ENCODE measurements at regions not wholly inside any gene's neighbourhood (a gene's known extent, or its start where the extent isn't known, plus 50 kb on each side); places are given as distances from the start of the nearest gene placed in this dataset.
"Not testable (repeated sequence)": the region's sequence is repeated elsewhere in the genome, so short reads cannot be mapped to it uniquely, and the experiment has no call there.

DNA sequence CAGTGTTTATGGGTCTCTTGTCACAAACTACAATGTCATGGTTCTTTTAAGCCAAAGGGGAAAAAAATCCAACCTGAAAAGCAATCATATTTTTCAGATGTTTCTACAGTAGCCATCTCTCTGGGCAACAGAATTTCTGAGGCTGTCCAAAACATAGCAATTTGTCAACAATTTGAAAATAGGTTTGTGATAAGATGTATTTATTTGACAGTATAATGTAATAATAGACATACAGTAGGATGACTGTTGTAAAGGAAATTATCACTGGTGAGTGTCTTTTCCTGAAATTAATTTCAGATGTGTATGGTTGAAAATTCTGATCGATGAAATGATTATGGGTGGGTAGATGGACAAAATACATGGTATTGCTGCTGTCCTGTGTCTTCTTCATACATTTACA, 1230.1 kb upstream of the CDH2 start:
- no peak for DNase-seq (ENCODE audit: low read depth in 1 of 2, low spot score in 2 of 2)
- H3K27me3 ChIP-seq (replicated peaks): no peaks in the 10 kb centered on the region
- no peak overlapping the region for H3K4me3 ChIP-seq
- H3K36me3 ChIP-seq: no peaks in the 10 kb centered on the region
- H3K9me3 ChIP-seq (replicated peaks): no peaks in the 10 kb centered on the region
- H3K4me1 ChIP-seq (replicated peaks): no peaks in the 10 kb centered on the region
- no peak overlapping the region for H3K27ac ChIP-seq

GRCh38 chr18:29397536-29397935, 1220.6 kb upstream of the CDH2 start:
- H3K4me3 ChIP-seq: no peak overlapping the region
- no peaks in the 10 kb centered on the region for H3K36me3 ChIP-seq
- H3K9me3 ChIP-seq (replicated peaks): no peaks in the 10 kb centered on the region
- no peak for DNase-seq (ENCODE audit: low read depth in 1 of 2, low spot score in 2 of 2)
- H3K27ac ChIP-seq: no peak overlapping the region
- no peaks in the 10 kb centered on the region for H3K27me3 ChIP-seq (replicated peaks)
- no peaks in the 10 kb centered on the region for H3K4me1 ChIP-seq (replicated peaks)

GRCh38 chr18:29383311-29384273, 1206.7 kb upstream of the CDH2 start:
- no peaks in the 10 kb centered on the region for H3K9me3 ChIP-seq (replicated peaks)
- no peak overlapping the region for H3K4me3 ChIP-seq
- no peaks in the 10 kb centered on the region for H3K27me3 ChIP-seq (replicated peaks)
- no peak overlapping the region for H3K27ac ChIP-seq
- no peaks in the 10 kb centered on the region for H3K36me3 ChIP-seq
- DNase-seq (ENCODE audit: low read depth in 1 of 2, low spot score in 2 of 2): no peak
- no peaks in the 10 kb centered on the region for H3K4me1 ChIP-seq (replicated peaks)

- Histone ChIP-seq H3K27me3 (replicated peaks) (no peaks in the 10 kb centered on the region), H3K4me1 (replicated peaks) (no peaks in the 10 kb centered on the region), H3K27ac (no peak overlapping the region), H3K9me3 (replicated peaks) (no peaks in the 10 kb centered on the region), H3K4me3 (no peak overlapping the region), H3K36me3 (no peaks in the 10 kb centered on the region)
- no peak for DNase-seq (ENCODE audit: low read depth in 1 of 2, low spot score in 2 of 2)
Measured at GRCh38 chr18:29378651-29379136, 1201.8 kb upstream of the CDH2 start.

DNA sequence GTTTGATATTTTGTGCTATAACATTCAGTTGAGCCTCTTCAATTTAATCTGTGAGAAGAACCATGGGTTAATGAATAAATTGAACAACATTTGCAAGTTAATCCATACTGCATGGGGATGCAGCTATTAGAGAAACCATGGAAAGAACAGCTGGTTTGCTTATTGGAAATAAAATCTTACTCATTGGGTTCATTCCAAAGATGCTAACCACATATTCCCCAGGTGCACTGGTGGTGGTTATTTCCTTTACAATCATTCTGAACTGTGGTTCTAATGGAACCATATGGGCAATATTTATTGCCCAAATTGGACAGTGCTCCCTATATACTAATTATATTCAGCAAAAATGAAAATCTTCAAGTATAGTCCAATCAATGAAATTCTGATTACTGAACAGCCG, 1200.4 kb upstream of the CDH2 start:
- no peak for DNase-seq (ENCODE audit: low read depth in 1 of 2, low spot score in 2 of 2)
- no peak overlapping the region for H3K4me3 ChIP-seq
- H3K36me3 ChIP-seq: no peaks in the 10 kb centered on the region
- H3K9me3 ChIP-seq (replicated peaks): no peaks in the 10 kb centered on the region
- no peaks in the 10 kb centered on the region for H3K4me1 ChIP-seq (replicated peaks)
- no peak overlapping the region for H3K27ac ChIP-seq
- H3K27me3 ChIP-seq (replicated peaks): no peaks in the 10 kb centered on the region

GRCh38 chr18:29373000-29373399, 1196.1 kb upstream of the CDH2 start:
- H3K9me3 ChIP-seq (replicated peaks): no peaks in the 10 kb centered on the region
- no peaks in the 10 kb centered on the region for H3K27me3 ChIP-seq (replicated peaks)
- H3K27ac ChIP-seq: no peak overlapping the region
- no peak for DNase-seq (ENCODE audit: low read depth in 1 of 2, low spot score in 2 of 2)
- H3K36me3 ChIP-seq: no peaks in the 10 kb centered on the region
- H3K4me3 ChIP-seq: no peak overlapping the region
- H3K4me1 ChIP-seq (replicated peaks): no peaks in the 10 kb centered on the region

GRCh38 chr18:29361843-29362242, 1184.9 kb upstream of the CDH2 start:
- no peaks in the 10 kb centered on the region for H3K27me3 ChIP-seq (replicated peaks)
- H3K27ac ChIP-seq: no peak overlapping the region
- no peaks in the 10 kb centered on the region for H3K36me3 ChIP-seq
- no peaks in the 10 kb centered on the region for H3K4me1 ChIP-seq (replicated peaks)
- H3K9me3 ChIP-seq (replicated peaks): no peaks in the 10 kb centered on the region
- H3K4me3 ChIP-seq: no peak overlapping the region
- DNase-seq (ENCODE audit: low read depth in 1 of 2, low spot score in 2 of 2): no peak

DNA sequence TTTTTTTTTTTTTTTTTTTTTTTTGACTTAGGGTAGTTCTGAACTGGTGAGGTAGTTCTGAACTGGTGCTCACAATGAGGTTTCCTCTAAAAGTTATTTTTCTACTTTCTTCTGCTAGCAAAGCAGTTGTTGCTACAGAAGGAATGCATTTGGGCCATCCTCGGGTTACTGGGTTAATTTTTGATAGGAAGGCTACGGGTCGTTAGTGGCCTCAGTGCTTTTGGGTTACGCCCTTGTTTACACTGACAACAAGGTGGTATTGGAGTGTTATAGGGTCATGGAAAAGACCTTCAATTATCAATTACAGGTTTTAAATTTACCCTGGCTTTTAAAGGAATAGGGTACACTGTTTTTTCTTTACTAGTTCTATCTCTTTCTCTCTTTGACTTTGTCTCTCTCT, 1183.7 kb upstream of the CDH2 start:
- H3K27me3 ChIP-seq (replicated peaks); H3K36me3 ChIP-seq; DNase-seq (ENCODE audit: low read depth in 1 of 2, low spot score in 2 of 2); H3K4me3 ChIP-seq; H3K4me1 ChIP-seq (replicated peaks); H3K27ac ChIP-seq; H3K9me3 ChIP-seq (replicated peaks): not testable (repeated sequence)

DNA sequence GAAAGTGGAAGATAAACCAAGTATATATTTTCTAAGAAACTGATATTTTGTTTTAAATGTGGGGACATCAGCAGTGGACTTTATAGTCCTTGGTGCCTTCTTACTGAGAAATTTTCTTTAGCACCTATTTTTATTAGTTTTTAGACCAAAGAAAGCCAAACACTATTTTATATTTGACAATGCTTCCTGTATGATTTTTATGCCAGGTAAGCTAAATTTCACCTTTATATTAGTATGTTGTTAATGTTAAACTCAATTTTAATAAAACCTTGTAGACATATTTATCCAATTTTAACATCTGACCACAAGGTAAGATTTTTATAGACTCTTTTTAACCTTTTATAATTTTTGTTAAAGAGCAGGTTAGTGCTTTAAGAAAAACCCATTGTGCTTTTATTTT, 1182.3 kb upstream of the CDH2 start:
- not testable (repeated sequence) for H3K4me3 ChIP-seq; H3K36me3 ChIP-seq; H3K27me3 ChIP-seq (replicated peaks); H3K27ac ChIP-seq; DNase-seq (ENCODE audit: low read depth in 1 of 2, low spot score in 2 of 2); H3K4me1 ChIP-seq (replicated peaks); H3K9me3 ChIP-seq (replicated peaks)

DNA sequence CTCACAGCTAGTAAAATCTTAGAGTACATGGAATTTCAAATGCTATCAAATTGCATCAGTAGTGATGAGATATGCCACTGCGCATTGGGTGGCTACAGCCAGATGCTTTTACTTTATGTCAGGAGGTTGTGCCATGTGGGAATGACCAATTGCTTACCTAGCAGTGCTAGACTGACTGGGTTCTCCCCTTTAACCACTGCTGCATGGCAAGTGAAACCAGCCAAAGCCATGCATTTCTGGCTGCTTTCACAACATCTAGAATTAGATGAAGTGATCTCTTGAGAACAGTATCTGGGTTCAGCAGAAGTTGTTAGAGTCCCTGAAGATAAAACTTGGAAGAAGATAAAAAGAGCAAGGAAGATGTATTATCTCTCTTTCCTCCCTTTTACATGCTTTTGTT, 1174.2 kb upstream of the CDH2 start:
- Histone ChIP-seq H3K27me3 (replicated peaks) (no peaks in the 10 kb centered on the region), H3K4me1 (replicated peaks) (no peaks in the 10 kb centered on the region), H3K27ac (no peak overlapping the region), H3K36me3 (no peaks in the 10 kb centered on the region), H3K9me3 (replicated peaks) (no peaks in the 10 kb centered on the region), H3K4me3 (no peak overlapping the region)
- DNase-seq (ENCODE audit: low read depth in 1 of 2, low spot score in 2 of 2): no peak

GRCh38 chr18:29328932-29329331, 1152.0 kb upstream of the CDH2 start:
- DNase-seq (ENCODE audit: low read depth in 1 of 2, low spot score in 2 of 2): no peak
- no peak overlapping the region for H3K27ac ChIP-seq
- H3K4me3 ChIP-seq: no peak overlapping the region
- H3K4me1 ChIP-seq (replicated peaks): no peaks in the 10 kb centered on the region
- H3K9me3 ChIP-seq (replicated peaks): no peaks in the 10 kb centered on the region
- H3K27me3 ChIP-seq (replicated peaks): no peaks in the 10 kb centered on the region
- H3K36me3 ChIP-seq: no peaks in the 10 kb centered on the region

DNA sequence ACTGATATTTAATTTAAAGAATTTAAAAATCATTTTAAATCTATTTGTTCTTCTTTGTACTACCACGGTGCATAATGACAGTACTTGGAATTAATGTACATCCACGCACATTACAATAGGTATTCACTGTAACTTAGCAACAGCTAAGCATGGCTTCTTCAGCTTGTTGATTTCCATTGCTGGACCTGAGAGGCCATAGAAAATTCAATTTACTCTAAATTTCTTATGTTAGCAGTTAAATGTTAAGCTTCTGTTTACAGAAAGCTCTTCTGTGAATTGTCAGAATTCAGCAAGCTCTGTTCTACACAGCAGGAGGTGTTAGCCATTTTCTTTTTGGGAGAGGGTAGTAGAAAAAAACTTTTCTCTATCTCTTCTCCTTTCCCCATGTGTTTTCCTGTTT, 1149.3 kb upstream of the CDH2 start:
- no peaks in the 10 kb centered on the region for H3K27me3 ChIP-seq (replicated peaks)
- H3K4me1 ChIP-seq (replicated peaks): no peaks in the 10 kb centered on the region
- no peak for DNase-seq (ENCODE audit: low read depth in 1 of 2, low spot score in 2 of 2)
- no peak overlapping the region for H3K4me3 ChIP-seq
- H3K36me3 ChIP-seq: no peaks in the 10 kb centered on the region
- H3K27ac ChIP-seq: no peak overlapping the region
- no peaks in the 10 kb centered on the region for H3K9me3 ChIP-seq (replicated peaks)

DNA sequence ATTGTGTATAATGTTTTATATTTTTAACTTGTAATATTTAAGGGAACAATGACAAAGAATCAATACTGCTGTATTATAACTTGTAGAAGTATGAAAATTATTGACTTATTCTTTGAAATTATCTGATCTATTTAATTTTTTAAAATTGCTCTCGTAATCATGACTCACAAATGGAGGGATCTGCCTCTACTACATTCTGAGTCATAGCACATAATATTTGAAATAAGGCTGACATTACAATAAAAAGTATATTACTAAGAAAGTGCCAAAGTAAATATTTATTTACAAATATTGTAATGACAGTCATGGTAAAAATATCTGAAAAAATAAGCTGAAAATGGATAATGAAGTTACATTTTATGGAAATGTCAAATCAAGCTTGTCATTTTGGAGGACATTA, 1144.6 kb upstream of the CDH2 start:
- Histone ChIP-seq H3K4me3 (no peak overlapping the region), H3K9me3 (replicated peaks) (no peaks in the 10 kb centered on the region), H3K4me1 (replicated peaks) (no peaks in the 10 kb centered on the region), H3K27me3 (replicated peaks) (no peaks in the 10 kb centered on the region), H3K36me3 (no peaks in the 10 kb centered on the region), H3K27ac (no peak overlapping the region)
- no peak for DNase-seq (ENCODE audit: low read depth in 1 of 2, low spot score in 2 of 2)

- no peak for DNase-seq (ENCODE audit: low read depth in 1 of 2, low spot score in 2 of 2)
- H3K27ac ChIP-seq: no peak overlapping the region
- H3K4me3 ChIP-seq: no peak overlapping the region
Measured at GRCh38 chr18:29313312-29313711, 1136.4 kb upstream of the CDH2 start.

DNA sequence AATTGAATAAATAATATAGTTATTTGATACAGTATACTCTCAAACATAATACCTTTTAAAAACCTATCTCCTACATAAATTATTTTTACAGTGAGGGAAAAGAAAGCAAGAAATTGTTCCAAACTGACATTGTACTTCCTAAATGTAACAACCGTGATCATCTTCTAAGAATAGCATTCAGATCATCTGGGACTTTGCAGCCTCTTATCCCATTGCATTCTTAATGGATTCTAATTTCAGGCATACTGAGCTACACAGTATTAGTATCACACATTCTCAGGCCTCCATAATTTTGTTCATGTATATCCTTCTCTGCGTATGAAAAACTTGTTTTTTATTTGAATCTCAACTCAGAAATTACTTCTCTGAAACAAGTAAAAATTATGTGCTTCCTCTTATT, 1134.7 kb upstream of the CDH2 start:
- Histone ChIP-seq H3K36me3 (no peaks in the 10 kb centered on the region), H3K27ac (no peak overlapping the region), H3K27me3 (replicated peaks) (no peaks in the 10 kb centered on the region), H3K9me3 (replicated peaks) (no peaks in the 10 kb centered on the region), H3K4me1 (replicated peaks) (no peaks in the 10 kb centered on the region), H3K4me3 (no peak overlapping the region)
- no peak for DNase-seq (ENCODE audit: low read depth in 1 of 2, low spot score in 2 of 2)

More at GRCh38 chr18:29313312-29313711, 1136.4 kb upstream of the CDH2 start:
- no peaks in the 10 kb centered on the region for H3K27me3 ChIP-seq (replicated peaks)
- no peaks in the 10 kb centered on the region for H3K36me3 ChIP-seq
- no peaks in the 10 kb centered on the region for H3K9me3 ChIP-seq (replicated peaks)
- no peaks in the 10 kb centered on the region for H3K4me1 ChIP-seq (replicated peaks)

All from SJSA1 (cell line).